Pancreas (tissue), 10 donors: ENCODE measurements at regions not wholly inside any gene's neighbourhood (a gene's known extent, or its start where the extent isn't known, plus 50 kb on each side); places are given as distances from the start of the nearest gene placed in this dataset.
"Not testable (repeated sequence)": the region's sequence is repeated elsewhere in the genome, so short reads cannot be mapped to it uniquely, and the experiment has no call there.

Experiments used
- ATAC-seq, 4 donors: fragments of 200-7000 bp; cut with Tn5 transposase; one replicate each; pipeline versions ENCODE4 v1.8.0 to v1.9.1; 2020; ENCODE audit warnings: mild to moderate bottlenecking in 4 of 4, moderate library complexity in 4 of 4
- DNase-seq, 6 donors: peaks; one replicate each; pipeline ENCODE4 v3.0.0-alpha.2; 2020
- FAIRE-seq: peaks from 2 replicates; lab custom pipeline; 2012; peaks lifted over from hg19 to GRCh38; lab: Jason Lieb, UNC
- H3K27ac ChIP-seq, 4 donors: fragments of 200-600 bp; sonication (generic); 1 replicate in 3 of 4; 2 replicates in 1 of 4; pipeline versions ENCODE4 v1.5.0 to v1.8.0; 2020
- H3K27me3 ChIP-seq, 4 donors: fragments of 200-600 bp; one replicate each; pipeline ENCODE4 v1.8.0; 2021
- H3K36me3 ChIP-seq, 3 donors: fragments of 200-600 bp; sonication (generic) in 1 of 3; one replicate each; pipeline versions ENCODE4 v1.5.0 to v1.8.0; 2020 to 2021
- H3K4me1 ChIP-seq, 3 donors: fragments of 200-600 bp; one replicate each; pipeline ENCODE4 v1.8.0; 2021
- H3K4me3 ChIP-seq, 4 donors: fragments of 200-600 bp; sonication (generic) in 2 of 4; one replicate each; pipeline versions ENCODE4 v1.5.0 to v1.8.0; 2020 to 2021
- H3K9me3 ChIP-seq, 4 donors: fragments of 200-600 bp; one replicate each; pipeline ENCODE4 v1.8.0; 2021
- WGBS, 2 donors: extraction: QIAGEN DNeasy Blood & Tissue Kit; methylation state at CpG; one replicate each; pipeline ENCODE4 v1.1.7; 2013; 5-methylcytosine and 5-hydroxymethylcytosine counted together
- intact Hi-C, 3 donors: fragments of 100-400 bp; cut with DNase I; formaldehyde crosslinking; loops; one replicate each; pipeline versions ENCODE4 v1.11.1 to v1.14.2; 2022
- TF ChIP-seq, protein P1 (sequence below), 4 donors: fragments of 200-600 bp; sonication (generic) in 3 of 4; IDR thresholded peaks; one replicate each; pipeline versions ENCODE4 v1.5.0 to v1.8.0; 2021; ENCODE audit warnings: antibody characterized with exemption in 4 of 4
- donor health status: healthy with polysubstance abuse.
- donor health status: DM: no; HTN: no; CAD: no; lungs with moderate emphysema.
- donor health status: DM: no; HTN: no; CAD: no.
- donor health status: control.
- donor health status: control.
- donor health status: Bipolar disorder and iron deficiency.
- donor health status: DM: yes; HTN: yes; CAD: no.
- donor health status: DM: no; HTN: no; CAD: no.
- donor health status: DM: no; HTN: no; CAD: no.
- donor health status: DM: yes; HTN: yes; CAD: no.

DNA sequence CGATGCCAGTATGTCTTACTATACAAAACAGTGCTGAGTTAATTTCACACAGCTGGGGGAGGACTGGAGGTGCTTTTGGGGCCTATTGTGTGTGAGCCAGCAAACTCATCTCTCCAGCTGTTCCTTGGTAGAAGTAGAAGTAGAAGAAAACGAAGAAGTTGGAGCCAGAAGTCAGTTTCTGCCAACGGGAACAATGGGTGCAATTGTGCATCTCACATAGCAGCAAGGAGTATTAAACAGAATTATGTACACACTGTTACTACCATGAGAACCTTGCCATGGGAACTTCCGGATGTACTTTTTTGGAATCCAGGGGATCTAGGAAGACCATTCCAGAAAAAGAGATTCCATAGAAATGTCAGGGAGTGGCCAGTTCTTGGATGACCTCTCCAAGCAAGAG lies 88.6 kb downstream of the VCPKMT start:
- no peak overlapping the region for H3K4me3 ChIP-seq
- H3K36me3 ChIP-seq = no peaks in the 10 kb centered on the region
- TF ChIP-seq, protein P1, sequence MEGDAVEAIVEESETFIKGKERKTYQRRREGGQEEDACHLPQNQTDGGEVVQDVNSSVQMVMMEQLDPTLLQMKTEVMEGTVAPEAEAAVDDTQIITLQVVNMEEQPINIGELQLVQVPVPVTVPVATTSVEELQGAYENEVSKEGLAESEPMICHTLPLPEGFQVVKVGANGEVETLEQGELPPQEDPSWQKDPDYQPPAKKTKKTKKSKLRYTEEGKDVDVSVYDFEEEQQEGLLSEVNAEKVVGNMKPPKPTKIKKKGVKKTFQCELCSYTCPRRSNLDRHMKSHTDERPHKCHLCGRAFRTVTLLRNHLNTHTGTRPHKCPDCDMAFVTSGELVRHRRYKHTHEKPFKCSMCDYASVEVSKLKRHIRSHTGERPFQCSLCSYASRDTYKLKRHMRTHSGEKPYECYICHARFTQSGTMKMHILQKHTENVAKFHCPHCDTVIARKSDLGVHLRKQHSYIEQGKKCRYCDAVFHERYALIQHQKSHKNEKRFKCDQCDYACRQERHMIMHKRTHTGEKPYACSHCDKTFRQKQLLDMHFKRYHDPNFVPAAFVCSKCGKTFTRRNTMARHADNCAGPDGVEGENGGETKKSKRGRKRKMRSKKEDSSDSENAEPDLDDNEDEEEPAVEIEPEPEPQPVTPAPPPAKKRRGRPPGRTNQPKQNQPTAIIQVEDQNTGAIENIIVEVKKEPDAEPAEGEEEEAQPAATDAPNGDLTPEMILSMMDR (IDR thresholded peaks at IDR 0.05) = no peak
- H3K9me3 ChIP-seq = no peaks in the 10 kb centered on the region
- no peaks in the 10 kb centered on the region for H3K27me3 ChIP-seq
- H3K4me1 ChIP-seq = no peaks in the 10 kb centered on the region
- intact Hi-C loops = no loop called here
- DNase-seq (no peak), FAIRE-seq (no peak), ATAC-seq (no peak)
- 57 to 66% methylated on average over 4 of the region's 4 CpGs for WGBS, 2 donors
- H3K27ac ChIP-seq = no peak overlapping the region

DNA sequence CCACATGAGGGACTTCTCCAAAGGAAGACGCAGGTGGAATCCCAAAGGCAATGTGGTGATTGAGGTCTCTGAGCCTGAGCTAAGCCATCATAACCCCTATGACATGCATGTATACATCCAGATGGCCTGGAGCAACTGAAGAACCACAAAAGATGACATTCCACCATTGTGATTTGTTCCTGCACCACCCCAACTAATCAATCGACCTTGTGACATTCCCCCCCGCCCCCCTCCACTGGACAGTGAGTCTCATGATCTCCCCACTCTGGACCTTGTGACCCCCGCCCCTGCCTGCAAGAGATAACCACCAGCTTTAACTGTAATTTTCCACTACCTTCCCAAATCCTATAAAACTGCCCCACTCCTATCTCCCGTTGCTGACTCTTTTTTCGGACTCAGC lies 87.9 kb downstream of the VCPKMT start:
- DNase-seq (no peak), FAIRE-seq (no peak), ATAC-seq (no peak)
- Histone ChIP-seq H3K27me3 (no peaks in the 10 kb centered on the region), H3K27ac (no peak overlapping the region), H3K9me3 (no peaks in the 10 kb centered on the region), H3K36me3 (no peaks in the 10 kb centered on the region), H3K4me1 (no peaks in the 10 kb centered on the region), H3K4me3 (no peak overlapping the region)
- TF ChIP-seq, protein P1 (IDR thresholded peaks at IDR 0.05) = no peak
- WGBS, 2 donors = 61 to 70% methylated on average over 6 of the region's 6 CpGs
- intact Hi-C loops = no loop called here

DNA sequence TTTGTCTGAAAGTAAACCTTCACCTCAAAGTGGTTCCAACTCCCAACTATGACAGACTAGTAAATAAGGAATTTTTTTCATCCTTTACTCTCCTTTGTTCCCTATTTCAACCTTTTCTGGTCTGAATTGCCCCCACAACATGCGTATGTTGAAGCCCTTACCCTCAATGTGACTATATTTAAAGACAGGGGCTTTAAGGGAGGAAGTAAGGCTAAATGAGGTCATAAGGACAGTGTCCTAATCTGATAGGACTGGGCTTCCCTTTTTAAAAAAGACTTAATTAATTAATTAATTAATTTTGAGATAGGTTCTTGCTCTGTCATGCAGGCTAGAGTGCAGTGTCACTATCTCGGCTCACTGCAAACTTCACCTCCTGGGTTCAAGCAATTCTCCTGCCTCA lies 86.3 kb downstream of the VCPKMT start:
- TF ChIP-seq, protein P1 (IDR thresholded peaks at IDR 0.05) = no peak
- Histone ChIP-seq H3K27me3 (no peaks in the 10 kb centered on the region), H3K4me1 (no peaks in the 10 kb centered on the region), H3K27ac (no peak overlapping the region), H3K9me3 (no peaks in the 10 kb centered on the region), H3K36me3 (no peaks in the 10 kb centered on the region), H3K4me3 (no peak overlapping the region)
- WGBS, 2 donors = 92 to 95% methylated on average over 2 of the region's 2 CpGs
- intact Hi-C loops = no loop called here
- FAIRE-seq (no peak), DNase-seq (no peak), ATAC-seq (peak in 1 of 4 donors; percentile 32)

DNA sequence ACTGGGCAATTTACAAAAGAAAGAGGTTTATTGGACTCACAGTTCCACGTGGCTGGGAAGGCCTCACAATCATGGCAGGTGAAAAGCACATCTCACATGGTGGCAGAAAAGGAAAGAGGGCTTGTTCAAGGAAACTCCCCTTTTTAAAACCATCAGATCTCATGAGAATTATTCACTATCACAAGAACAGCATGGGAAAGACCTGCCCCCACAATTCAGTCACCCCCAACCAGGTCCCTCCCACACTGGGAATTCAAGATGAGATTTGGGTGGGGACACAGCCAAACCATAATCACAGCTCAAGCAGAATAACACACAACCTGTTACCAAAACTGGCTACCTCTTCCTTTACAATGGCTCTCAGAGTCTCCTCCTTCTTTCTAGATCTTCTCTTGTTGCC lies 85.5 kb downstream of the VCPKMT start:
- H3K36me3 ChIP-seq, intact Hi-C loops, DNase-seq, H3K4me3 ChIP-seq, ATAC-seq, FAIRE-seq, H3K27ac ChIP-seq, H3K9me3 ChIP-seq, H3K27me3 ChIP-seq, H3K4me1 ChIP-seq: not testable (repeated sequence)
- WGBS, 2 donors = 82 to 92% methylated on average over 1 of the region's 1 CpG

DNA sequence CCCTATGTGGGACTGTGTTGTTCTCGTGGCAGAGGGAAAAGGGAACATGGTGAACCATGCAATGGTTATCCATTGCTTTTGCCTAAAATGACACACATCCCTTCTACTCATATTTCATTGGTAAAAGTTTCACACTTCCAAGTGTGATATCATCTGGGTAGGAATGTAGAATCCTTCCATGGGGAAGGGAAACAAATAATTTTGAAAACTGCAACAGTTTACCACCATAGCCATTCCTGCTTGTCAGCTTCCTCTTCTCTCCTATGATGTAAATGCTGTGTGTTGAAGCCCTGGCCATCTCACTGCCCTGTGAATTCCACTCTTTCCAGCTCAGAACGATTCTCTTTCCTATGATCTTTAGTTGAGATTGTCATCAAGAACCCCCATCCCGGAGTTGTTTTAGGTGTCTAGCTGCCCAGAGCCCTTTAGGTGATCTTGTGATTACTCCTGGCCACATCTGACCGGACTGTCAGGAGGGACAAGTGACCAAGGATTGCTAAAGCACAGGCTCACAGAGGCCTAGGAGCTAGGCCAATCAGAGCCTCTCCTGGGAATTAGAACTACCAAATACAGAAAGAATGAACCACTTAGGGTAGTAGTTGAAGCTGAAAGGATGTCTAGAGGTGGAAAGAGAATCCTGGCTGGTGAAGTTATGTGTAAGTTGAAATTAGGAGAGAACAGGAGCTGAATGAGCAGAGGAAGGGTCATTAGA lies 84.6 kb downstream of the VCPKMT start:
- no peaks in the 10 kb centered on the region for H3K9me3 ChIP-seq
- intact Hi-C loops = no loop called here
- DNase-seq (no peak), FAIRE-seq (no peak), ATAC-seq (no peak)
- H3K27ac ChIP-seq = no peak overlapping the region
- H3K27me3 ChIP-seq = no peaks in the 10 kb centered on the region
- H3K4me1 ChIP-seq = no peaks in the 10 kb centered on the region
- WGBS, 2 donors = 61 to 64% methylated on average over 4 of the region's 4 CpGs
- TF ChIP-seq, protein P1 (IDR thresholded peaks at IDR 0.05) = no peak
- H3K36me3 ChIP-seq = no peaks in the 10 kb centered on the region
- no peak overlapping the region for H3K4me3 ChIP-seq

DNA sequence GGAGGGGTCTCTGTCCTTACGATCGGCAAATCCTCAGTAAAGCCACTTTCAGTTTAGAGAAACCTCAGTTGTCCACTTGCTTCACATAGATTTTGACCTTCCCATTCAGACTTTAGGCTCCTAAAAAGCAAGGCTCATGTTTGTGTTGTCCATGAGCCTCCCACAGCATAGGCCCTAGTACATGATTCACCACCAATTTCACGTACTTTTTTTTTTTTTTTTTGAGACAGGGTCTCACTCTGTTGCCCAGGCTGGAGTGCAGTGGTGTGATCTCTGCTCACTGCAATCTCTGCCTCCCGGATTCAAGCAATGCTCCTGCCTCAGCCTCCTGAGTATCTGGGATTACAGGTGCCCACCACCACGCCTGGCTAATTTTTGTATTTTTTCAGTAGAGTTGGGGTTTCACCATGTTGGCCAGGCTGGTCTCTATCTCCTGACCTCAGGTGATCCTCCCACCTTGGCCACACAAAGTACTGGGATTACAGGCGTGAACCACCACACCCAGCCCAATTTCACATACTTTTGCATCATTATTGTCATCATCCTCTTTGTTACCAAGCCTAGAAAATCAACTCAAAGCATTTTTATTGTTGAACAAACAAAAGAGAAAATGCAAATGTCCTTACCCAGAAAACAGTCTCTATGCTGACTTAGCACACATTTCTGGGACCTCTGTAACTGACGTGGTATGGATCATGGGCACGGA lies 83.8 kb downstream of the VCPKMT start:
- H3K4me1 ChIP-seq, H3K4me3 ChIP-seq, H3K27me3 ChIP-seq, ATAC-seq, H3K27ac ChIP-seq, H3K36me3 ChIP-seq, intact Hi-C loops, DNase-seq, FAIRE-seq, H3K9me3 ChIP-seq: not testable (repeated sequence)
- WGBS, 2 donors = 81 to 90% methylated on average over 8 of the region's 8 CpGs
